SK-N-SH treated with all-trans-retinoic acid at 6 μM for 48 hours (cell line): ENCODE measurements at regions not wholly inside any gene's neighbourhood (a gene's known extent, or its start where the extent isn't known, plus 50 kb on each side); places are given as distances from the start of the nearest gene placed in this dataset.

Experiments used
- ATAC-seq: fragments of 200-7000 bp; cut with Tn5 transposase; 3 replicates; pipeline ENCODE4 v1.9.1; 2020; ENCODE audit warnings: mild to moderate bottlenecking, moderate library complexity
- BACH2 ChIP-seq: fragments of 250-450 bp; sonication (Bioruptor Pico); IDR thresholded peaks from 2 replicates; pipeline ENCODE4 v1.9.0; 2021; ENCODE audit warnings: mild to moderate bottlenecking, borderline replicate concordance
- CREB5 ChIP-seq: fragments of 250-450 bp; sonication (Bioruptor Pico); IDR thresholded peaks from 2 replicates; pipeline ENCODE4 v1.5.1; 2020; ENCODE audit warnings: low read depth, mild to moderate bottlenecking, moderate library complexity
- CSDC2 ChIP-seq: fragments of 250-450 bp; sonication (Bioruptor Pico); IDR thresholded peaks from 2 replicates; pipeline ENCODE4 v1.5.0; 2020; ENCODE audit warnings: mild to moderate bottlenecking, moderate library complexity
- CSRNP3 ChIP-seq: fragments of 250-450 bp; sonication (Bioruptor Pico); IDR thresholded peaks from 2 replicates; pipeline ENCODE4 v1.5.1; 2021; ENCODE audit warnings: mild to moderate bottlenecking, moderate library complexity
- ESRRG ChIP-seq: fragments of 250-450 bp; sonication (Bioruptor Pico); IDR thresholded peaks from 2 replicates; pipeline ENCODE4 v1.6.1; 2021; ENCODE audit warnings: mild to moderate bottlenecking
- GLIS3 ChIP-seq: fragments of 250-450 bp; sonication (Bioruptor Pico); IDR thresholded peaks from 2 replicates; pipeline ENCODE4 v1.5.0; 2020; ENCODE audit warnings: mild to moderate bottlenecking, moderate library complexity
- ISL1 ChIP-seq: fragments of 250-450 bp; sonication (Bioruptor Pico); IDR thresholded peaks from 2 replicates; pipeline ENCODE4 v2.1.2; 2022; ENCODE audit warnings: mild to moderate bottlenecking, moderate library complexity
- OSR1 ChIP-seq: fragments of 250-450 bp; sonication (Bioruptor Pico); IDR thresholded peaks from 2 replicates; pipeline ENCODE4 v1.8.0; 2022; ENCODE audit warnings: moderate library complexity, mild to moderate bottlenecking, inconsistent platforms
- PATZ1 ChIP-seq: fragments of 250-450 bp; sonication (Bioruptor Pico); IDR thresholded peaks from 2 replicates; pipeline ENCODE4 v1.8.0; 2020; ENCODE audit warnings: mild to moderate bottlenecking, moderate library complexity, borderline replicate concordance
- POU6F1 ChIP-seq: fragments of 250-450 bp; sonication (Bioruptor Pico); IDR thresholded peaks from 2 replicates; pipeline ENCODE4 v1.8.0; 2021; ENCODE audit warnings: low read depth, mild to moderate bottlenecking, moderate library complexity, borderline replicate concordance
- PPARA ChIP-seq: fragments of 250-450 bp; sonication (Bioruptor Pico); IDR thresholded peaks from 2 replicates; pipeline ENCODE4 v1.5.0; 2020; ENCODE audit warnings: mild to moderate bottlenecking, borderline replicate concordance
- RARB ChIP-seq: fragments of 250-450 bp; sonication (Bioruptor Pico); IDR thresholded peaks from 2 replicates; pipeline ENCODE4 v1.8.0; 2021; ENCODE audit warnings: mild to moderate bottlenecking, moderate library complexity
- TCF4 ChIP-seq: fragments of 250-450 bp; sonication (Bioruptor Pico); IDR thresholded peaks from 2 replicates; pipeline ENCODE4 v1.8.0; 2021; ENCODE audit warnings: mild to moderate bottlenecking, moderate library complexity, borderline replicate concordance
- TOX ChIP-seq: fragments of 250-450 bp; sonication (Bioruptor Pico); IDR thresholded peaks from 2 replicates; pipeline ENCODE4 v1.8.0; 2021; ENCODE audit warnings: mild to moderate bottlenecking, moderate library complexity, borderline replicate concordance
- TSHZ2 ChIP-seq: fragments of 250-450 bp; sonication (Bioruptor Pico); IDR thresholded peaks from 2 replicates; pipeline ENCODE4 v1.5.0; 2020; ENCODE audit warnings: mild to moderate bottlenecking, moderate library complexity
- ZC3H10 ChIP-seq: fragments of 250-450 bp; sonication (Bioruptor Pico); IDR thresholded peaks from 2 replicates; pipeline ENCODE4 v1.5.1; 2021; ENCODE audit warnings: mild to moderate bottlenecking, moderate library complexity
- ZFP3 ChIP-seq: fragments of 250-450 bp; sonication (Bioruptor Pico); IDR thresholded peaks from 2 replicates; pipeline ENCODE4 v1.5.0; 2020; ENCODE audit warnings: mild to moderate bottlenecking, moderate library complexity
- ZNF565 ChIP-seq: fragments of 450-650 bp; formaldehyde crosslinking; conservative IDR thresholded peaks from 2 replicates; pipeline ENCODE4 v1.5.0; 2020; ENCODE audit warnings: low read depth, mild to moderate bottlenecking, moderate library complexity
- ZNF70 ChIP-seq: fragments of 450-650 bp; formaldehyde crosslinking; IDR thresholded peaks from 2 replicates; pipeline ENCODE4 v1.5.0; 2020; ENCODE audit warnings: mild to moderate bottlenecking, moderate library complexity
- ZNF8 ChIP-seq: fragments of 450-650 bp; formaldehyde crosslinking; IDR thresholded peaks from 2 replicates; pipeline ENCODE4 v1.5.0; 2020; ENCODE audit warnings: mild to moderate bottlenecking, moderate library complexity

- TF ChIP-seq GLIS3 (CRISPR knock-in tag): no peak
- no peak for TF ChIP-seq ZC3H10 (CRISPR knock-in tag)
- no peak for TF ChIP-seq BACH2 (CRISPR knock-in tag)
- no peak for TF ChIP-seq CREB5 (CRISPR knock-in tag)
- no peak for TF ChIP-seq TCF4 (CRISPR knock-in tag)
Measured at GRCh38 chr5:56307714-56308333, 74.7 kb upstream of the ANKRD55 start (continued).

- ATAC-seq: no peak
- TF ChIP-seq PATZ1 (CRISPR knock-in tag) (no peak), ZNF8 (no peak), RARB (CRISPR knock-in tag) (no peak), ZNF565 (CRISPR knock-in tag) (no peak), CREB5 (CRISPR knock-in tag) (no peak), POU6F1 (CRISPR knock-in tag) (no peak), ESRRG (CRISPR knock-in tag) (no peak), TCF4 (CRISPR knock-in tag) (no peak), ZFP3 (CRISPR knock-in tag) (no peak), ISL1 (CRISPR knock-in tag) (no peak), GLIS3 (CRISPR knock-in tag) (no peak), CSRNP3 (CRISPR knock-in tag) (no peak), PPARA (CRISPR knock-in tag) (no peak), OSR1 (CRISPR knock-in tag) (no peak), ZNF70 (CRISPR knock-in tag) (no peak), ZC3H10 (CRISPR knock-in tag) (no peak)
- TF ChIP-seq, all 23 proteins: peak for 0
Measured at GRCh38 chr5:56306433-56307150, 73.5 kb upstream of the ANKRD55 start.

- ATAC-seq: peak; percentile 79
- TF ChIP-seq TSHZ2: peak; percentile 69
- TF ChIP-seq CSDC2 (CRISPR knock-in tag): no peak
- TF ChIP-seq TOX (CRISPR knock-in tag): no peak
- no peak for TF ChIP-seq CREB5 (CRISPR knock-in tag)
- peak; percentile 83 for TF ChIP-seq TCF4 (CRISPR knock-in tag)
- TF ChIP-seq, all 23 proteins: peak for 2
Measured at GRCh38 chr5:56305001-56305950, 72.1 kb upstream of the ANKRD55 start.
